Endothelial cell of umbilical vein (primary cell): ENCODE measurements at regions not wholly inside any gene's neighbourhood (a gene's known extent, or its start where the extent isn't known, plus 50 kb on each side); places are given as distances from the start of the nearest gene placed in this dataset.

ENCODE experiments used
- BruUV-seq: library from RNA; stranded (reverse); fragments of 400-500 nt; replicated peaks from 2 replicates; lab custom pipeline; 2021; lab: Mats Ljungman, UMichigan
- CTCF ChIA-PET: fragments of 300-600, 350-600 bp; sonication (Branson Sonifier 250); formaldehyde crosslinking; loops from one replicate; lab custom pipeline; 2021; ENCODE audit warnings: antibody characterized with exemption, inconsistent platforms; lab: Charles Lee
- POLR2A ChIA-PET: fragments of 300-600, 350-600 bp; sonication (Branson Sonifier 250); formaldehyde crosslinking; loops from one replicate; lab custom pipeline; 2021; ENCODE audit warnings: antibody characterized with exemption, inconsistent platforms; lab: Charles Lee
- DNase-seq: peaks from one replicate; pipeline ENCODE4 v3.0.0-alpha.2; 2011; ENCODE audit warnings: low read depth, low spot score
- FAIRE-seq: peaks from 2 replicates; lab custom pipeline; 2011; peaks lifted over from hg19 to GRCh38; lab: Jason Lieb, UNC
- H2AFZ ChIP-seq: 2 replicates; pipeline ENCODE4 v1.6.0; 2012; ENCODE audit warnings: low read depth, low read length, control low read depth, inconsistent platforms
- H3K27ac ChIP-seq: 2 replicates; pipeline ENCODE4 v1.5.1; 2011; ENCODE audit warnings: low read depth, mild to moderate bottlenecking, control low read depth, low read length, moderate library complexity; ENCODE audit not compliant: insufficient read depth
- H3K27me3 ChIP-seq, 2 experiments: 2 replicates each; pipeline versions ENCODE4 v1.6.0 to v1.6.1; 2011; ENCODE audit warnings: low read length in 2 of 2, mixed read lengths in 1 of 2; ENCODE audit not compliant: control insufficient read depth in 2 of 2, insufficient read depth in 2 of 2
- H3K36me3 ChIP-seq, 2 experiments: 2 replicates in 1 of 2; 3 replicates in 1 of 2; pipeline ENCODE4 v1.5.1; 2011; ENCODE audit warnings: low read length in 2 of 2, mild to moderate bottlenecking in 1 of 2, moderate library complexity in 1 of 2; ENCODE audit not compliant: control insufficient read depth in 2 of 2, insufficient read depth in 2 of 2; ENCODE audit errors: extremely low read depth in 1 of 2
- H3K4me1 ChIP-seq: 3 replicates; pipeline ENCODE4 v1.5.1; 2011; ENCODE audit warnings: mild to moderate bottlenecking, low read length; ENCODE audit not compliant: control insufficient read depth, insufficient read depth; ENCODE audit errors: extremely low read depth
- H3K4me2 ChIP-seq: 2 replicates; pipeline ENCODE4 v1.6.1; 2011; ENCODE audit warnings: low read length, control low read depth, mixed read lengths; ENCODE audit not compliant: insufficient read depth
- H3K4me3 ChIP-seq, 3 experiments: fragments of 200-600 bp in 1 of 3; sonication (generic), shearing (Covaris generic) in 1 of 3; replicated peaks in 1 of 3; 2 replicates each; pipeline ENCODE4 v1.5.1; 2011 to 2016; ENCODE audit warnings: control low read depth in 3 of 3, low read length in 3 of 3, mild to moderate bottlenecking in 2 of 3, inconsistent platforms in 1 of 3, low read depth in 1 of 3, moderate library complexity in 1 of 3; ENCODE audit not compliant: insufficient read depth in 1 of 3
- H3K79me2 ChIP-seq: 2 replicates; pipeline ENCODE4 v1.6.0; 2012; ENCODE audit warnings: low read length, inconsistent platforms; ENCODE audit not compliant: control insufficient read depth, insufficient read depth
- H3K9ac ChIP-seq: replicated peaks from 2 replicates; pipeline ENCODE3; 2011; ENCODE audit warnings: low read length, control low read depth; ENCODE audit not compliant: insufficient read depth; ENCODE audit errors: extremely low read depth
- H3K9me1 ChIP-seq: replicated peaks from 3 replicates; pipeline ENCODE4 v1.6.0; 2011; ENCODE audit warnings: mild to moderate bottlenecking, low read length; ENCODE audit not compliant: control insufficient read depth, insufficient read depth; ENCODE audit errors: extremely low read depth
- H3K9me3 ChIP-seq: replicated peaks from 2 replicates; pipeline ENCODE4 v1.5.1; 2012; ENCODE audit warnings: low read length, inconsistent platforms; ENCODE audit not compliant: control insufficient read depth, insufficient read depth
- H4K20me1 ChIP-seq: replicated peaks from 2 replicates; pipeline ENCODE3; 2011; ENCODE audit warnings: mild to moderate bottlenecking, low read length; ENCODE audit not compliant: control insufficient read depth, insufficient read depth; ENCODE audit errors: extremely low read depth
- EZH2 ChIP-seq: IDR thresholded peaks from 2 replicates; pipeline ENCODE4 v1.6.1; 2012; ENCODE audit warnings: borderline replicate concordance, low read depth, mild to moderate bottlenecking, moderate library complexity, low read length, inconsistent platforms; ENCODE audit not compliant: severe bottlenecking
- FOS ChIP-seq: IDR thresholded peaks from 2 replicates; pipeline ENCODE4 v1.6.1; 2011; ENCODE audit warnings: mild to moderate bottlenecking, low read length, moderate library complexity, borderline replicate concordance; ENCODE audit not compliant: insufficient read depth
- GATA2 ChIP-seq: IDR thresholded peaks from 2 replicates; pipeline ENCODE4 v1.7.0; 2011; ENCODE audit warnings: low read depth, mild to moderate bottlenecking, moderate library complexity, mixed read lengths, low read length; ENCODE audit not compliant: insufficient read length, insufficient read depth
- JUN ChIP-seq: IDR thresholded peaks from 2 replicates; pipeline ENCODE4 v1.6.1; 2011; ENCODE audit warnings: borderline replicate concordance, low read depth; ENCODE audit not compliant: insufficient read length, insufficient read depth
- MYC ChIP-seq: IDR thresholded peaks from one replicate; pipeline ENCODE4 v1.6.1; 2011; ENCODE audit warnings: mild to moderate bottlenecking, low read depth, low read length
- POLR2A ChIP-seq: IDR thresholded peaks from 2 replicates; pipeline ENCODE4 v1.6.1; 2012; ENCODE audit warnings: low read depth, mild to moderate bottlenecking, control low read depth, low read length
- POLR2AphosphoS5 ChIP-seq: IDR thresholded peaks from 2 replicates; pipeline ENCODE4 v1.6.1; 2012; ENCODE audit warnings: low read depth, mild to moderate bottlenecking, control low read depth, low read length, moderate library complexity; ENCODE audit not compliant: insufficient read depth
- dilution Hi-C: fragments of 300-500 bp; cut with MboI; formaldehyde crosslinking; loops from one replicate; pipeline ENCODE4 v1.15.0; 2019; ENCODE audit warnings: low sequenced_read_pairs; ENCODE audit not compliant: extremely low pct_ligation_motif_present
- intact Hi-C: fragments of 100-400 bp; cut with micrococcal nuclease; formaldehyde crosslinking; loops from one replicate; pipeline ENCODE4 v1.10.0; 2022
- TF ChIP-seq, protein P1 (sequence below): IDR thresholded peaks from 2 replicates; pipeline ENCODE4 v1.6.1; 2011; ENCODE audit not compliant: insufficient read depth, insufficient read length
- TF ChIP-seq, protein P2 (sequence below), 2 donors: IDR thresholded peaks; 1 replicate in 1 of 2; 2 replicates in 1 of 2; pipeline ENCODE4 v1.5.1; 2011; ENCODE audit warnings: low read length in 2 of 2, mild to moderate bottlenecking in 2 of 2, moderate library complexity in 2 of 2, control low read depth in 1 of 2, inconsistent platforms in 1 of 2, low read depth in 1 of 2; ENCODE audit not compliant: insufficient read depth in 1 of 2; ENCODE audit errors: extremely low read depth in 1 of 2

DNA sequence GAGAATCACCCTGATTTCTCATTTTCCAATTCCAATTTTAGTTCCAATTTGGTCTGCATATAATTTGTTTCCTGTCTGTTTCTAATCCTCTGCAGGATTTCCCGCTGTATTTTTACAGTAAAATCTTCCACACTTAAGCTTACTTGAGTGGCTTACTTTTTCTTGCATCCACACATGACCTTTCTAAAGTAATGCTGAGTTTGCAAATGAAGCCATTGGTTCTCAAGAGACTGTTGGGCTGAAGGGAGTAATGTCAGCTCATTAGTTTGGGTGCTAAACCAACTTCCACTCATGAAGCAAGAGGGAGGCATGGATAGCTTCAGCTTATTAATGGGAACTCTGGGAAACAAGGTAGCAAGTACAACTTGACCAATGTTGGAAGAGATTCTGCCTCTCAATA is 146.4 kb downstream of the SNX10 start:
- Histone ChIP-seq H3K27me3 (no peaks in the 10 kb centered on the region), H3K36me3 (no peaks in the 10 kb centered on the region), H3K4me2 (no peak overlapping the region), H3K9me1 (no peaks in the 10 kb centered on the region), H3K27ac (no peak overlapping the region), H3K9ac (no peak overlapping the region), H3K4me1 (no peaks in the 10 kb centered on the region), H3K79me2 (no peaks in the 10 kb centered on the region), H2AFZ (no peak overlapping the region), H4K20me1 (no peaks in the 10 kb centered on the region), H3K4me3 (no peak overlapping the region), H3K9me3 (no peaks in the 10 kb centered on the region)
- BruUV-seq, result no TSS peak
- DNase-seq (no peak), FAIRE-seq (no peak)
- POLR2A ChIA-PET, result no interaction called here
- dilution Hi-C loops (no loop called here), intact Hi-C loops (no loop called here)
- TF ChIP-seq, protein P1, sequence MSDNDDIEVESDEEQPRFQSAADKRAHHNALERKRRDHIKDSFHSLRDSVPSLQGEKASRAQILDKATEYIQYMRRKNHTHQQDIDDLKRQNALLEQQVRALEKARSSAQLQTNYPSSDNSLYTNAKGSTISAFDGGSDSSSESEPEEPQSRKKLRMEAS, result no peak
- no peak for TF ChIP-seq POLR2A
- no peak for TF ChIP-seq POLR2AphosphoS5
- TF ChIP-seq, protein P2, sequence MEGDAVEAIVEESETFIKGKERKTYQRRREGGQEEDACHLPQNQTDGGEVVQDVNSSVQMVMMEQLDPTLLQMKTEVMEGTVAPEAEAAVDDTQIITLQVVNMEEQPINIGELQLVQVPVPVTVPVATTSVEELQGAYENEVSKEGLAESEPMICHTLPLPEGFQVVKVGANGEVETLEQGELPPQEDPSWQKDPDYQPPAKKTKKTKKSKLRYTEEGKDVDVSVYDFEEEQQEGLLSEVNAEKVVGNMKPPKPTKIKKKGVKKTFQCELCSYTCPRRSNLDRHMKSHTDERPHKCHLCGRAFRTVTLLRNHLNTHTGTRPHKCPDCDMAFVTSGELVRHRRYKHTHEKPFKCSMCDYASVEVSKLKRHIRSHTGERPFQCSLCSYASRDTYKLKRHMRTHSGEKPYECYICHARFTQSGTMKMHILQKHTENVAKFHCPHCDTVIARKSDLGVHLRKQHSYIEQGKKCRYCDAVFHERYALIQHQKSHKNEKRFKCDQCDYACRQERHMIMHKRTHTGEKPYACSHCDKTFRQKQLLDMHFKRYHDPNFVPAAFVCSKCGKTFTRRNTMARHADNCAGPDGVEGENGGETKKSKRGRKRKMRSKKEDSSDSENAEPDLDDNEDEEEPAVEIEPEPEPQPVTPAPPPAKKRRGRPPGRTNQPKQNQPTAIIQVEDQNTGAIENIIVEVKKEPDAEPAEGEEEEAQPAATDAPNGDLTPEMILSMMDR (IDR thresholded peaks at IDR 0.05; ENCODE audit: extremely low read depth in 1 of 2, insufficient read depth in 1 of 2, low read depth in 1 of 2, low read length in 2 of 2), result no peak
- no peak for TF ChIP-seq MYC
- no peak for TF ChIP-seq JUN
- TF ChIP-seq EZH2, result no peak
- TF ChIP-seq GATA2, result no peak
- no peak for TF ChIP-seq FOS
- CTCF ChIA-PET, result interaction anchor here (1.0 to 1.6 kb wide), 5 partner anchors 9 to 63 kb away, joined by 3 to 5 read pairs (median 3); no protein-coding TSS in a partner anchor
